ENCODE measurements at regions not wholly inside any gene's neighbourhood (a gene's known extent, or its start where the extent isn't known, plus 50 kb on each side); places are given as distances from the start of the nearest gene placed in this dataset.

DNA sequence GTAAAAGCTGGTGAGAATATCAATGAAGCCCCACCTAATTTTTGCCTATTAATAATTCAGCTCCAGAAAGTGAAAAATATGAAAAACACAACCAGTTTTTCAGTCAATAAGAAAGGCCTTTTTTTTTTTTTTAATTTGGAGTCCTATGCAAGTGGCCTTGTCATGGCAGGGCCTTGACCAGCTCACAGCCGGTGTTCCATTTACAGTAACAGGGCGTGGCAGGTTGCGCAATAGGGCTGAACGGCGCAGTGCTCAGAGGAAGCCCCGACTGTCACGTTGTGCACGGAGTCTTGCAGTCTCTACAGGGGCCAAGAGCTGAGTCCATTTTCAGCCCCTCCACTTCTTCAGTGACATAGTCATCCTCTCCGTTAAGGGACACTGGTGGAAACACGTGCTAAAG lies 184.1 kb upstream of the FN1 start (continued):
- TF ChIP-seq, protein P1, sequence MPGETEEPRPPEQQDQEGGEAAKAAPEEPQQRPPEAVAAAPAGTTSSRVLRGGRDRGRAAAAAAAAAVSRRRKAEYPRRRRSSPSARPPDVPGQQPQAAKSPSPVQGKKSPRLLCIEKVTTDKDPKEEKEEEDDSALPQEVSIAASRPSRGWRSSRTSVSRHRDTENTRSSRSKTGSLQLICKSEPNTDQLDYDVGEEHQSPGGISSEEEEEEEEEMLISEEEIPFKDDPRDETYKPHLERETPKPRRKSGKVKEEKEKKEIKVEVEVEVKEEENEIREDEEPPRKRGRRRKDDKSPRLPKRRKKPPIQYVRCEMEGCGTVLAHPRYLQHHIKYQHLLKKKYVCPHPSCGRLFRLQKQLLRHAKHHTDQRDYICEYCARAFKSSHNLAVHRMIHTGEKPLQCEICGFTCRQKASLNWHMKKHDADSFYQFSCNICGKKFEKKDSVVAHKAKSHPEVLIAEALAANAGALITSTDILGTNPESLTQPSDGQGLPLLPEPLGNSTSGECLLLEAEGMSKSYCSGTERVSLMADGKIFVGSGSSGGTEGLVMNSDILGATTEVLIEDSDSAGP (CRISPR knock-in tag; IDR thresholded peaks at IDR 0.05; ENCODE audit: borderline replicate concordance) = peak; percentile 41; the same call in 1 of the 2 replicates
- TF ChIP-seq, protein P2, sequence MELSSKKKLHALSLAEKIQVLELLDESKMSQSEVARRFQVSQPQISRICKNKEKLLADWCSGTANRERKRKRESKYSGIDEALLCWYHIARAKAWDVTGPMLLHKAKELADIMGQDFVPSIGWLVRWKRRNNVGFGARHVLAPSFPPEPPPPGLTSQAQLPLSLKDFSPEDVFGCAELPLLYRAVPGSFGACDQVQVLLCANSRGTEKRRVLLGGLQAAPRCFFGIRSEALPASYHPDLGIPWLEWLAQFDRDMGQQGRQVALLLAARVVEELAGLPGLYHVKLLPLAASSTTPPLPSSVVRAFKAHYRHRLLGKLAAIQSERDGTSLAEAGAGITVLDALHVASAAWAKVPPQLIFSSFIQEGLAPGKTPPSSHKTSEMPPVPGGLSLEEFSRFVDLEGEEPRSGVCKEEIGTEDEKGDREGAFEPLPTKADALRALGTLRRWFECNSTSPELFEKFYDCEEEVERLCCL (CRISPR knock-in tag; IDR thresholded peaks at IDR 0.05; ENCODE audit: borderline replicate concordance) = no peak
- peak; percentile 71 for TF ChIP-seq FOSL2 (CRISPR knock-in tag; IDR thresholded peaks at IDR 0.05)
- no peak for TF ChIP-seq ZNF839 (CRISPR knock-in tag; IDR thresholded peaks at IDR 0.05; ENCODE audit: borderline replicate concordance)
- TF ChIP-seq MAFG (CRISPR knock-in tag; IDR thresholded peaks at IDR 0.05) = no peak
- TF ChIP-seq, protein P3, sequence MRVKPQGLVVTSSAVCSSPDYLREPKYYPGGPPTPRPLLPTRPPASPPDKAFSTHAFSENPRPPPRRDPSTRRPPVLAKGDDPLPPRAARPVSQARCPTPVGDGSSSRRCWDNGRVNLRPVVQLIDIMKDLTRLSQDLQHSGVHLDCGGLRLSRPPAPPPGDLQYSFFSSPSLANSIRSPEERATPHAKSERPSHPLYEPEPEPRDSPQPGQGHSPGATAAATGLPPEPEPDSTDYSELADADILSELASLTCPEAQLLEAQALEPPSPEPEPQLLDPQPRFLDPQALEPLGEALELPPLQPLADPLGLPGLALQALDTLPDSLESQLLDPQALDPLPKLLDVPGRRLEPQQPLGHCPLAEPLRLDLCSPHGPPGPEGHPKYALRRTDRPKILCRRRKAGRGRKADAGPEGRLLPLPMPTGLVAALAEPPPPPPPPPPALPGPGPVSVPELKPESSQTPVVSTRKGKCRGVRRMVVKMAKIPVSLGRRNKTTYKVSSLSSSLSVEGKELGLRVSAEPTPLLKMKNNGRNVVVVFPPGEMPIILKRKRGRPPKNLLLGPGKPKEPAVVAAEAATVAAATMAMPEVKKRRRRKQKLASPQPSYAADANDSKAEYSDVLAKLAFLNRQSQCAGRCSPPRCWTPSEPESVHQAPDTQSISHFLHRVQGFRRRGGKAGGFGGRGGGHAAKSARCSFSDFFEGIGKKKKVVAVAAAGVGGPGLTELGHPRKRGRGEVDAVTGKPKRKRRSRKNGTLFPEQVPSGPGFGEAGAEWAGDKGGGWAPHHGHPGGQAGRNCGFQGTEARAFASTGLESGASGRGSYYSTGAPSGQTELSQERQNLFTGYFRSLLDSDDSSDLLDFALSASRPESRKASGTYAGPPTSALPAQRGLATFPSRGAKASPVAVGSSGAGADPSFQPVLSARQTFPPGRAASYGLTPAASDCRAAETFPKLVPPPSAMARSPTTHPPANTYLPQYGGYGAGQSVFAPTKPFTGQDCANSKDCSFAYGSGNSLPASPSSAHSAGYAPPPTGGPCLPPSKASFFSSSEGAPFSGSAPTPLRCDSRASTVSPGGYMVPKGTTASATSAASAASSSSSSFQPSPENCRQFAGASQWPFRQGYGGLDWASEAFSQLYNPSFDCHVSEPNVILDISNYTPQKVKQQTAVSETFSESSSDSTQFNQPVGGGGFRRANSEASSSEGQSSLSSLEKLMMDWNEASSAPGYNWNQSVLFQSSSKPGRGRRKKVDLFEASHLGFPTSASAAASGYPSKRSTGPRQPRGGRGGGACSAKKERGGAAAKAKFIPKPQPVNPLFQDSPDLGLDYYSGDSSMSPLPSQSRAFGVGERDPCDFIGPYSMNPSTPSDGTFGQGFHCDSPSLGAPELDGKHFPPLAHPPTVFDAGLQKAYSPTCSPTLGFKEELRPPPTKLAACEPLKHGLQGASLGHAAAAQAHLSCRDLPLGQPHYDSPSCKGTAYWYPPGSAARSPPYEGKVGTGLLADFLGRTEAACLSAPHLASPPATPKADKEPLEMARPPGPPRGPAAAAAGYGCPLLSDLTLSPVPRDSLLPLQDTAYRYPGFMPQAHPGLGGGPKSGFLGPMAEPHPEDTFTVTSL (CRISPR knock-in tag; IDR thresholded peaks at IDR 0.05; ENCODE audit: borderline replicate concordance) = no peak
- TF ChIP-seq GATAD2A (CRISPR knock-in tag; IDR thresholded peaks at IDR 0.05) = peak; percentile 48; the same call in 1 of the 2 replicates
- TF ChIP-seq ZSCAN22 (CRISPR knock-in tag; IDR thresholded peaks at IDR 0.05) = peak; percentile 41; the same call in 1 of the 2 replicates
- TF ChIP-seq IKZF1 (IDR thresholded peaks at IDR 0.05) = no peak
- TF ChIP-seq ZNF773 (CRISPR knock-in tag; IDR thresholded peaks at IDR 0.05; ENCODE audit: borderline replicate concordance) = no peak
- TF ChIP-seq RARA (CRISPR knock-in tag; IDR thresholded peaks at IDR 0.05) = peak; percentile 40; the same call in 1 of the 2 replicates
- TF ChIP-seq, protein P4, sequence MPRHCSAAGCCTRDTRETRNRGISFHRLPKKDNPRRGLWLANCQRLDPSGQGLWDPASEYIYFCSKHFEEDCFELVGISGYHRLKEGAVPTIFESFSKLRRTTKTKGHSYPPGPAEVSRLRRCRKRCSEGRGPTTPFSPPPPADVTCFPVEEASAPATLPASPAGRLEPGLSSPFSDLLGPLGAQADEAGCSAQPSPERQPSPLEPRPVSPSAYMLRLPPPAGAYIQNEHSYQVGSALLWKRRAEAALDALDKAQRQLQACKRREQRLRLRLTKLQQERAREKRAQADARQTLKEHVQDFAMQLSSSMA (CRISPR knock-in tag; IDR thresholded peaks at IDR 0.05) = no peak
- TF ChIP-seq, protein P5, sequence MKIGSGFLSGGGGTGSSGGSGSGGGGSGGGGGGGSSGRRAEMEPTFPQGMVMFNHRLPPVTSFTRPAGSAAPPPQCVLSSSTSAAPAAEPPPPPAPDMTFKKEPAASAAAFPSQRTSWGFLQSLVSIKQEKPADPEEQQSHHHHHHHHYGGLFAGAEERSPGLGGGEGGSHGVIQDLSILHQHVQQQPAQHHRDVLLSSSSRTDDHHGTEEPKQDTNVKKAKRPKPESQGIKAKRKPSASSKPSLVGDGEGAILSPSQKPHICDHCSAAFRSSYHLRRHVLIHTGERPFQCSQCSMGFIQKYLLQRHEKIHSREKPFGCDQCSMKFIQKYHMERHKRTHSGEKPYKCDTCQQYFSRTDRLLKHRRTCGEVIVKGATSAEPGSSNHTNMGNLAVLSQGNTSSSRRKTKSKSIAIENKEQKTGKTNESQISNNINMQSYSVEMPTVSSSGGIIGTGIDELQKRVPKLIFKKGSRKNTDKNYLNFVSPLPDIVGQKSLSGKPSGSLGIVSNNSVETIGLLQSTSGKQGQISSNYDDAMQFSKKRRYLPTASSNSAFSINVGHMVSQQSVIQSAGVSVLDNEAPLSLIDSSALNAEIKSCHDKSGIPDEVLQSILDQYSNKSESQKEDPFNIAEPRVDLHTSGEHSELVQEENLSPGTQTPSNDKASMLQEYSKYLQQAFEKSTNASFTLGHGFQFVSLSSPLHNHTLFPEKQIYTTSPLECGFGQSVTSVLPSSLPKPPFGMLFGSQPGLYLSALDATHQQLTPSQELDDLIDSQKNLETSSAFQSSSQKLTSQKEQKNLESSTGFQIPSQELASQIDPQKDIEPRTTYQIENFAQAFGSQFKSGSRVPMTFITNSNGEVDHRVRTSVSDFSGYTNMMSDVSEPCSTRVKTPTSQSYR (CRISPR knock-in tag; IDR thresholded peaks at IDR 0.05; ENCODE audit: borderline replicate concordance) = no peak
- 0 out of 2 replicates have a peak, but pooled peaks have one; percentile 30 for TF ChIP-seq FOXO1 (CRISPR knock-in tag; IDR thresholded peaks at IDR 0.05)
- peak; percentile 69 for TF ChIP-seq HOXA3 (CRISPR knock-in tag; IDR thresholded peaks at IDR 0.05)

All from HepG2 (cell line).